Chondrocyte (in vitro differentiated cells): ENCODE measurements at regions not wholly inside any gene's neighbourhood (a gene's known extent, or its start where the extent isn't known, plus 50 kb on each side); places are given as distances from the start of the nearest gene placed in this dataset.
A peak's percentile ranks its signal among the peaks of the same experiment; 100 is the strongest.

ENCODE experiments used
- DNase-seq: peaks from one replicate; pipeline ENCODE4 v3.0.0; 2021; ENCODE audit warnings: mixed read lengths, low spot score
- H3K27ac Mint-ChIP-seq: one replicate; pipeline ENCODE4 v1.8.0; 2021; ENCODE audit warnings: mild to moderate bottlenecking, moderate library complexity, mixed read lengths; ENCODE audit not compliant: unreplicated experiment
- H3K27me3 Mint-ChIP-seq: 2 replicates; pipeline ENCODE4 v1.8.0; 2021; ENCODE audit warnings: low read depth, mixed read lengths
- H3K36me3 Mint-ChIP-seq: 2 replicates; pipeline ENCODE4 v1.8.0; 2021; ENCODE audit warnings: low read depth, mixed read lengths
- H3K4me1 Mint-ChIP-seq: 2 replicates; pipeline ENCODE4 v1.8.0; 2021; ENCODE audit warnings: low read depth, mild to moderate bottlenecking, mixed read lengths
- H3K4me3 Mint-ChIP-seq: one replicate; pipeline ENCODE4 v1.8.0; 2021; ENCODE audit warnings: mild to moderate bottlenecking, moderate library complexity, mixed read lengths; ENCODE audit not compliant: unreplicated experiment
- H3K9me3 Mint-ChIP-seq: 2 replicates; pipeline ENCODE4 v1.8.0; 2021; ENCODE audit warnings: low read depth, mixed read lengths
- TF ChIP-seq, protein P1 (sequence below): fragments of 200-600 bp; sonication (generic); IDR thresholded peaks from 2 replicates; pipeline ENCODE4 v1.5.0; 2021; ENCODE audit warnings: antibody characterized with exemption, mild to moderate bottlenecking, moderate library complexity

DNA sequence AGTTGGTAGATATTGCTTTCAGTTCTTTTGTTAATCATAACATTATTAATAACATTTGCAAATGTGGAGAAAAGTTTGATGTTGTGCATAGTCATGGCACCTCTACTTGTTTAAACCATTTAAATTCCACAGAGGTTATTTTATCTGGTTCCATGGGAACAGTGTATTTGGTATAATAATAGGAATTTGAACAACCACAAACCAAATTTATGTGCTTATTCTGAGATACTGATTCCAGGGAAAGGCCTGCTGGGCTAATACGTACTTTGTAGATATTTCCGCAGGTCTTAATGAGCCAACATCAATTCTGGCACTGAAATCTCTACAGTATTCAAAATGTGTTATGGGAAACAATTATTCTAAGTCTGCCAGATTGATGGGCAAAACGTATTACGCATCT is 319.0 kb downstream of the DKK2 start:
- Mint-ChIP-seq H3K4me3 (no peak overlapping the region), H3K27ac (no peak overlapping the region)
- no peak for DNase-seq

DNA sequence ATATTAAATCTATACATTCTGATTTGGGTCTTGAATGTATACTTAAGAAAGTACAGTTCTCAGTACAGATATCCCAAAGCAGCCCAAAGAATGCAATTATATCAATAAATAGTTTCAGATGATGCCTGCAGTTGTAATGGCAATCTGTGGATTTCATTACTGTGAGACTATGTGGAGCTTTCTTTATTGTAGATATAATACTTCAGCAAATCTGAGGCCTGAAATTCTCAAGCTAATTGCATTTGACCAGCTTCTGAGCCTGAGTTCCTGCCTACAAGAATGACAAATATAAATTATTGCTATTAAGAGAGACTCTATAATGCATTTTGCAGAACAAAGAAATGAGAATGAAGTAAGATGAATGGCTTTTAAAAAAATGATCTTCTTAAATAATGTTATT is 320.3 kb downstream of the DKK2 start:
- Mint-ChIP-seq H3K36me3 (peaks cover 2% of the 10 kb centered on the region), H3K27me3 (peaks cover 11% of the 10 kb centered on the region), H3K4me1 (peaks cover 7% of the 10 kb centered on the region), H3K9me3 (peaks cover 17% of the 10 kb centered on the region), H3K27ac (no peak overlapping the region), H3K4me3 (no peak overlapping the region)
- TF ChIP-seq, protein P1, sequence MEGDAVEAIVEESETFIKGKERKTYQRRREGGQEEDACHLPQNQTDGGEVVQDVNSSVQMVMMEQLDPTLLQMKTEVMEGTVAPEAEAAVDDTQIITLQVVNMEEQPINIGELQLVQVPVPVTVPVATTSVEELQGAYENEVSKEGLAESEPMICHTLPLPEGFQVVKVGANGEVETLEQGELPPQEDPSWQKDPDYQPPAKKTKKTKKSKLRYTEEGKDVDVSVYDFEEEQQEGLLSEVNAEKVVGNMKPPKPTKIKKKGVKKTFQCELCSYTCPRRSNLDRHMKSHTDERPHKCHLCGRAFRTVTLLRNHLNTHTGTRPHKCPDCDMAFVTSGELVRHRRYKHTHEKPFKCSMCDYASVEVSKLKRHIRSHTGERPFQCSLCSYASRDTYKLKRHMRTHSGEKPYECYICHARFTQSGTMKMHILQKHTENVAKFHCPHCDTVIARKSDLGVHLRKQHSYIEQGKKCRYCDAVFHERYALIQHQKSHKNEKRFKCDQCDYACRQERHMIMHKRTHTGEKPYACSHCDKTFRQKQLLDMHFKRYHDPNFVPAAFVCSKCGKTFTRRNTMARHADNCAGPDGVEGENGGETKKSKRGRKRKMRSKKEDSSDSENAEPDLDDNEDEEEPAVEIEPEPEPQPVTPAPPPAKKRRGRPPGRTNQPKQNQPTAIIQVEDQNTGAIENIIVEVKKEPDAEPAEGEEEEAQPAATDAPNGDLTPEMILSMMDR = no peak
- no peak for DNase-seq

More for the DNA sequence above, 319.0 kb downstream of the DKK2 start:
- Mint-ChIP-seq H3K27me3 (peaks cover 11% of the 10 kb centered on the region), H3K36me3 (no peaks in the 10 kb centered on the region), H3K4me1 (peaks cover 7% of the 10 kb centered on the region), H3K9me3 (peaks cover 12% of the 10 kb centered on the region)
- TF ChIP-seq, protein P1 = no peak

DNA sequence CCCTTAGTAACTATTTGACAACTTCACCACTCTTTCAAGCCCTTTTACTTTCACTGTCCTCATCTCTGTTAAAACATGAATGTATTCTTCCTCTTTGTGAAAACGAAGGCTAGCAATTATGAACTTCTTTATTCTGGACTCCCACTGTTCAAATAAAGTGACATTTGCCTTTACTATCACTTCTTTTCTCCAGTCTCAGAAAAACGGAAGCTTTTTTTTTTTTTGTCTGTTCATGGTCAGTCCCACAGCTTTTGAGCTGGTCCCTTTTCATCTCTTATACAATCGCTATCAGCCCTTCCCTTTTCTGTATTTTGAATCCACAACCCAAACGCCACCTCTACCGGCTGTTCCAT is 327.7 kb downstream of the DKK2 start:
- DNase-seq = no peak
- peak overlapping the region; percentile 32 for H3K27ac Mint-ChIP-seq
- peaks cover 9% of the 10 kb centered on the region for H3K9me3 Mint-ChIP-seq
- peaks cover 15% of the 10 kb centered on the region for H3K4me1 Mint-ChIP-seq
- no peak overlapping the region for H3K4me3 Mint-ChIP-seq
- H3K27me3 Mint-ChIP-seq = peaks cover 5% of the 10 kb centered on the region
- TF ChIP-seq, protein P1 = no peak
- peaks cover 4% of the 10 kb centered on the region for H3K36me3 Mint-ChIP-seq

DNA sequence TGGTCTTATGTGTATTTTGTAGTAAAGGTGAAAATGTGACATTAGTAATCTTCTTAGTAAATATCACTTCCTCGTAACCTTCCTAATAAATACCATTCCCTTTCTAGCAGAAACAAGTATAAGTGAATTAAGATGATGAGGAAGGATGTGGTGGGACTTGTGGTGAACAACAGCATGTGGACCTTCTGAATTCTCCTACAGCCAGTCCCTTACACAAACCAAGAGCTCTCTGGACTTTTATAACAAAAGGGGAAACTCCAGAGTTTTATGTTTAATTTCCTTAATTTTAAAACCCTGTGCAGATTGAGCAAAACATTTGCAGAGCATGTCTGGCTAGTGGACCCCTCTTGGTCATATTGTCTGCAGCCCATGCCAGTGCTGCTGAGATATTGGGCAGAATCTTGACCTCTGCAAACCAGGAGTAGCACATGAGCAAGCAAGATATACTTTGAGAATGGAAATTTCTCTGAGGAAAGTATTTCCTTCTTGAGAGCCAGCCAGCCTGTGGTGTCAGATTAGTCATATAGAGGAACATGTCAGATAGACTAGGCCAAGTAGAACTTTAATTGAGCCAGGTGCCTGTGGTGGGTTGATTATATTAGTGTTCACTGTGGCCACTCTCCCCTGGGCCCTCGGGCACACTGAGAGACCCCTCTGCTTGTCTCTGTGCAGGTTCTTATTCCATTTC is 328.2 kb downstream of the DKK2 start:
- peaks cover 4% of the 10 kb centered on the region for H3K36me3 Mint-ChIP-seq
- peaks cover 9% of the 10 kb centered on the region for H3K9me3 Mint-ChIP-seq
- peaks cover 15% of the 10 kb centered on the region for H3K4me1 Mint-ChIP-seq
- no peak for DNase-seq
- H3K4me3 Mint-ChIP-seq = no peak overlapping the region
- H3K27ac Mint-ChIP-seq = peak overlapping the region; percentile 56
- TF ChIP-seq, protein P1 = no peak
- peaks cover 5% of the 10 kb centered on the region for H3K27me3 Mint-ChIP-seq

DNA sequence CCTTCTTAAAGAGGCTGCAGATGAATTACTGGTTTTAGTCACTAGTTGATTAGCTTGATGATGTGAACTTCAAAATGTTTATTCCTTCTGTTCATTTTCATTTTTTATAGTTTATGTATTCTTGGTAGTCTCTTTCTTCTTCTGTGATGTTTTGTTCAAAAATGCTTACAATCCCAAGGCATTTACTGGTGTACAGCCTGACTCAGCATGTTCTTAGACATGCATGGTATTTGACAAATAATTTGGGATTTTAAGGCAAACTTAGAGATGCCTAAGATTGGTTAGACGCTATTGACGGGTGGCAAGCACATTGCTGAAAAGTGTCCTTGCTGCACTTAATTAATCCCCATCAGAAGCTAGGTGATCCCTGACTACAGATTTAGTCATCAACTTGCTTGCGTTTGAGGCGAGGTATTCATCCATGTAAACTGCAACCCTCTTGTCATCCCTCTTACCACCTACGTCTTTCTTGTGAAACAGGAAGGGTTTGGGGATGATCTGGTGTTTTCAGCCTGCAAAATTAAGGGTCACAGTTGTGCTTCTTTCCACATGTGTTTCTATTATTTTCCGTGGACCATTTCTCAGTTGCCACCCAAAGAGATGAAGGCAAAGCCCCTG is 331.8 kb downstream of the DKK2 start:
- DNase-seq = no peak
- H3K27ac Mint-ChIP-seq = no peak overlapping the region
- TF ChIP-seq, protein P1 = no peak
- H3K4me1 Mint-ChIP-seq = peaks cover 21% of the 10 kb centered on the region
- peaks cover 4% of the 10 kb centered on the region for H3K27me3 Mint-ChIP-seq
- H3K36me3 Mint-ChIP-seq = peaks cover 3% of the 10 kb centered on the region
- H3K9me3 Mint-ChIP-seq = peaks cover 16% of the 10 kb centered on the region
- no peak overlapping the region for H3K4me3 Mint-ChIP-seq
